T47D (cell line): ENCODE measurements at regions not wholly inside any gene's neighbourhood (a gene's known extent, or its start where the extent isn't known, plus 50 kb on each side); places are given as distances from the start of the nearest gene placed in this dataset.

Experiments
- DNase-seq, 2 experiments: peaks; one replicate each; pipeline versions ENCODE4 v3.0.0 to v3.0.0-alpha.2; 2011 to 2012; ENCODE audit warnings: low read depth in 1 of 2, low spot score in 1 of 2
- JUND ChIP-seq: IDR thresholded peaks from 2 replicates; pipeline ENCODE4 v1.6.1; 2012; ENCODE audit warnings: low read depth
- in situ Hi-C: cut with HindIII; loops from 2 replicates; pipeline ENCODE4 v1.10.0; 2016; ENCODE audit warnings: low sequenced_read_pairs, low pct_unique_long_range_greater_than_20kb

DNA sequence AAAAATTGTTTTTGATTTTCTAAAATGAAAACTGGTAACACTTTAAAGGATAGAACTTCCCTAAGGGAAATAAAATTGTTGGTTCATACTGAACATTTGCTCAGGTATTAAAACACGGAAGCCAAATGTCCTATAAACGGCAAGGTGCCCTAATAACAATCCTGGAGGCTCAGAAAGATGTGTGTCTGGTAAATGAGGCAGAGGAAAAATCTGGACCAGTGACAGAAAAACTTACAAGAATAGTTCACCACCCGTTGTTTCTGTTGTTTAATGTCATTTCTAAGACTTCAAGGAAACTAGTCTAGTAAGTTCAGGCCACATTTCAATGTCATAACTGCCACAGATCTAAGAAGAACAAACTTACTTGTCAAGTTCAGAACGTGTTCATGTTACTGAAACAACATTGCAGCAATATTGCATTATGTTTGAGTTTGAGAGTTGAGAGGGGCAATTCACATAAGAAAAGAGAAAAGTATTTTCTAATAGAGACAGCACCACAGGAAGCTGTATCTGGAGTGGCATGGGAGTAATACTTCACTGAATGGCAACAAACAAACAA lies 476.6 kb downstream of the GRXCR1 start:
- in situ Hi-C loops = no loop called here
- TF ChIP-seq JUND = no peak
- peak in 1 of 2 experiments; percentile 58 for DNase-seq

DNA sequence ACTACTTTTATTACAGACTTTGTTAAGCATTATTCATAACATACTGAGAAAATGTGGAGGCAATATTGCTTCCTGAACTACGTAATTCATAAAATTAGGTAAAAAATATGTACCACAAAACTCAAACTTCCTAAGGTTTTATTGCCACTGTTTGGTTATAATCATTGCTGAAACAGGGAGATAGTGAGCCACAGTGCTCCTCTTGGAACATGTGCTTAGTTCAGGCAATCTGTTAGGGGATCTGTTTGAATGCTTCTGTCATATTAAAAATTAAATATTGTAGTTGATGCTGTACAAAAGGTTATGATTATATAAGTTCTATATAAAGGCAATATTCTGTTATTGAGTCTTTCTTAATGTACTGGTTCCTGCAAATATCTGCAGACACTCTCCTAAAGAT lies 480.7 kb downstream of the GRXCR1 start:
- no peak for DNase-seq

DNA sequence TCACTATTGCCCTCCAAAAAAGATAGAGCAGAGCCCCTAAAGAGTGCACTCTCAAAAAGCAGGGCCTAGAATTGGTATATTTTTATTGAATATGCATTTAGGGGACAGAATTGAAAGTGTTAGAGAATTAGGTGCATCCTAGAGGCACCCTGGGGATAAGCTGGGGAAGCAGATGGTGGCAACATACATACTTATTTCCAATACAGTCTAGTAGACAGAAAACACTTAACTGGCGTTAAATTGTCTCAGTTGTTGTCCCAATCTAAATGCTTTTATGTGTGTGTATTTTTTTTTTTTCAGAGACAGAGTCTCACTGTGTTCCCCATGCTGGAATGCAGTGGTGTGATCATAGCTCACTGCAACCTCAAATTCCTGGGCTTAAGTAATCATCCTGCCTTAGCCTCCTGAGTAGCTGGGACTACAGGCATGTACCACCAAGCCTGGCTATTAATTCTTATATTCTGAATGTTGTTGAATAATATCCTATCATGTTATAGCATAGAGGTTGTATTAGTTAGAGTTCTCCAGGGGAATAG lies 481.8 kb downstream of the GRXCR1 start:
- no peak for TF ChIP-seq JUND
- no peak for DNase-seq
- in situ Hi-C loops = no loop called here

More for the DNA sequence above, 480.7 kb downstream of the GRXCR1 start:
- no peak for TF ChIP-seq JUND
- in situ Hi-C loops = no loop called here

DNA sequence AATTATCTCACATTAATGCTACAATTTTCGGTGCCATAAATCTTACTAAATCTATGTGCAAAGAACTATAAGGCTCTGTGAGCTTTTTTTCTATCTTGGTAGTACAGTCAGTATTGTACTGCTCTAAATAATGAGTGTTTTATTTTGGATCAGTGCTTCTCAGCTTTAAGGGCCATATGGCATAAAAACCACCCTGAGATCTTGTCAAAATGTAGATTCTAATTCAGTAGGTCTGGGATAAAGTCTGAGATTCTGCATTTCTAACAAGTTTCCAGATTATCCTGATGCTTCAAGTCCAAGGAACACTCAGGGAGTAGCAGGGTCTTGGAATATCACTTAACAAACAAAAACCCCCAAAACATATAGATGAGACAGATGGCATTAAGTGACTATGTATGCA lies 486.5 kb downstream of the GRXCR1 start:
- in situ Hi-C loops = no loop called here
- TF ChIP-seq JUND = no peak
- no peak for DNase-seq

DNA sequence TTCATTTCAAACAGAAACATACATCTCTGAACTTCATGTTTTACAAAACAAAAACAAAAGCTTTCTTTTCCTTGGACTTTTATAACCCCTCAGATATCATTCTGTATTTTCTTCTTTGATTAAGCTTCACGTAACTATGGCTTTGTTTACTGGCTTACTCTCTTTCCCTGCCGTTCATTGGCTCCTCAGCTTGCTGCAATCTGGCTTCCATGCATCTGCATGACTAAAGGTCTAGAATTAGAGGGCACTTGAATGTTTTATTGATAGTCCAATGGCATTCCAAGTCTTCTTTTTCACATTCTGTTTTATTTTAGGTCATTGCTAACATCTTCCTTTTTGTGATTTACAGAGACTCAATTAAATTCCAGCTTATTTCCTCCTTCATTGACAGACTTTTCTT lies 487.6 kb downstream of the GRXCR1 start:
- no peak for DNase-seq
- no peak for TF ChIP-seq JUND
- in situ Hi-C loops = no loop called here

DNA sequence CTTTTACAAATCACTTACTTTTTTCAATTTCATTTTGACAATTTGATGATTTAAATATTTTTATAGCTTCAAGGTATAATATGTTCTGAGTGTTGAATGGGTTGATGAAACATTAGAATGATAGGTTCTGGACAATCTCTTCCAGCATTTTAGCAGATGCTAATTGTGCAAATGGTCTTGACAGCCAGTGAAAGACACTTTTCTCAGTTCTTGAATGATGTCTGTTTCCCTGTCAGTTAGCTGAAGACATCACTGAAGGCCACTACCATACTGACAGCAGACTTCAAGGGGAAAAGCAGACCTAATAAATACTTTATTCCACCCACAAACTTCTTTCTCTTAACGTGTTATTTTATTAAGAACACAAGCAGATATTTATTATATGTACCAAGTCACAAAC lies 498.6 kb downstream of the GRXCR1 start:
- no peak for TF ChIP-seq JUND
- DNase-seq = no peak
- in situ Hi-C loops = no loop called here

DNA sequence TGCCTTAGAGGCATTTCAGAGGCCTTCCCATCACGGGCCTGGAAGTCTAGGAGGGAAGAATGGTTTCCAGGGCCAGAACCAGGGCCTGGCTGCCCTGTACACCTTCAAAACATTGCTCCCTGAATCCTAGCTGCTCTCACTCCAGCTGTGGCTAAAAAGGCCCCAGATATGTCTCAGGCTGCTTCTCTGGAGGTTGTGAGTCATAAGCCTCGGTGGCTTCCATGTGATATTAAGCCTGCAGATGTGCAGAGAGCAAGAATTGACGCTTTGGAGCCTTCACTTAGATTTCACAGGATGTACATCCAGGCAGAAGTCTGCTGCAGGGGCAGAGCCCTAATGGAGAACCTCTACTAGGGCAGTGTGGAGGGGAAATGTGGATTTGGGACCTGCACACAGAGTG lies 502.5 kb downstream of the GRXCR1 start:
- in situ Hi-C loops = no loop called here
- no peak for TF ChIP-seq JUND
- no peak for DNase-seq

DNA sequence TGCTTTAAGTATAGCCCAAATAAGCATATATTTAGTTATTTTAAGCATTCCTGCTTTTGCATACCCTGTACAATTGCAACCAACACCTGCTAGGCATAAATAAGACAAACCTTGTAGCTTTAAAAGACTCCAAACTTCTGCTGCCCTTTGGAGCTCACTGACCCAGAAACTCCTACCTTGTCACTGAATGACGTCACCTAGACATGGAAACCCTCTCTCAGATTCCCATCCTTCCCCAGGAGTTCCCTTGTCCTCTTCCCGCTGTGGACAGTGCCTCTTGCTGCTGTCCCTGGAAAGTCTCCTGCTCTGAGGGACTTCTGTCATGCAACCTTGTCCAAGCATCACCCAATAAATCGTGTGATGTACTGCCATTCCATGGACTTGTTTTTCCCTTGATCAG lies 507.2 kb downstream of the GRXCR1 start:
- in situ Hi-C loops = no loop called here
- DNase-seq = no peak
- no peak for TF ChIP-seq JUND

DNA sequence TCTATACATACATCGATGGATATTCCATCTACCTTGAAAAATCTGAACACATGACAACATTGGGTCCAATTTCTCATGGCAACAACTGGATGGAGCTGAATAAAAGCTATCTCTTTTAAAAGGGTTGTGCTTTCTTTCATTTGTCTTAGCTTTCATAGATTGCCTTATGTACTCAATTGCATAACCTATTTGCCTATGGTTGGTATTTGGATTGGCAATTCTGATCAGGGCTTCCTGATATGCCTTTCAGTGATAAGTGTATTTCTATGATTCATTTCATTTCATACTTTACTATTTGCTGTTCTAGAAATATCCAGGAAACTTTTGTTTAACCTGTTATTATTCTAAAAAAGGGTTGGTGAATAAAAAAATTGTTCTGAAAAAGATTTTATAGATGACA lies 509.9 kb downstream of the GRXCR1 start:
- in situ Hi-C loops = no loop called here
- no peak for DNase-seq
- TF ChIP-seq JUND = no peak

DNA sequence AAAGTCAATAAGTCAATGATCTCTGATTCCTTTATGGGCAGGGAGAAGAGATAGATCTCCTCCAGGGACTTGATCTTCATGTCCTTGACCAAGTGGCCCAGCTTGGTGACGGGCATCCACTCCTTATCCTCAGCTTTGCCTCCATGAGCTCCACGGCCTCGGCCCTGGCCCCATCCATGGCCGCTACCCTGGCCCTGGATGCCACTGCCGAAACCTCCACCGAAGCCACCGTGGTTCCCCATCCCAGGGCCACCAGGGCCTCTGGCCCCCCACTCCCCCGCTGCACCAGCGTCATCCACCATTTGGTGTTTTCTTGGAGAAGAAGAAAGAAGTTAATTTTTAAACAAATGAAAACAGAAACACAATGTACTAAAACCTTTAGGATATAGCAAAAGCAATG lies 518.1 kb downstream of the GRXCR1 start:
- in situ Hi-C loops = no loop called here
- no peak for TF ChIP-seq JUND
- no peak for DNase-seq

DNA sequence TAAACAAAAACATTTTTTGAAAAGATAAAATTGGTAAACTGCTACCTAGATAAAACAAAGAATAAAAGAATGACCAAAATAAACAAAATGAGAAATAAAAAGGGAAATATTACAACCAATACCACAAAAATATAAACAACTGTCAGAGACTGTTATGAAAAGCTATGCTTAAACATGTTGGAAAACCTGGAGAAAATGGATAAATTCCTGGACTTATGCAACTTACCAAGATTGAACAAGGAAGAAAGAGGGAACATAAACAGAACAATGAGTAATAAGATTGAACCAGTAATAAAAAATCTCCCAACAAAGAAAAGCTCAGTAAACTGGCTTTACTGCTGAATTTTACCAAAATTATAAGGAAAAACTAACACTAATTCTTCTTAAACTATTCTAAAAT lies 518.7 kb downstream of the GRXCR1 start:
- no peak for DNase-seq
- no peak for TF ChIP-seq JUND
- in situ Hi-C loops = no loop called here

DNA sequence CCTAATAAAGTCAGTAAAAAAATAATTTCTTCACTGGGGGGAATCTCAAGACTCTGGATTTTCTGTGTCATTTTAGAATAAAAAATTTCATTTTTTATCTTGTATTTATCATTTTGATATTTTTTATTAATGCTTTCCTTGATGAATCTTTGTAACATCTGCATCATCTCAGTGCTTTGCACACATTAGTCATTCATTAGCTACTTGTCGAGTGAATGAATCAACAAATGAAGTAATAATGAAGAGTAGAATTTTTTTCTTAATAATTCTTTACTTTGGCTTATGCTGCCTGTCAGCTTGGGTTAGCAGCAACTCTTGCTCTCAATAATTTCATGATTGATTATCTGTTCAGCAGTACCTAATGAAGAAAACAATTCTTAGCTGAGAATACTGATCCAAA lies 530.8 kb downstream of the GRXCR1 start:
- no peak for TF ChIP-seq JUND
- no peak for DNase-seq
- in situ Hi-C loops = no loop called here

DNA sequence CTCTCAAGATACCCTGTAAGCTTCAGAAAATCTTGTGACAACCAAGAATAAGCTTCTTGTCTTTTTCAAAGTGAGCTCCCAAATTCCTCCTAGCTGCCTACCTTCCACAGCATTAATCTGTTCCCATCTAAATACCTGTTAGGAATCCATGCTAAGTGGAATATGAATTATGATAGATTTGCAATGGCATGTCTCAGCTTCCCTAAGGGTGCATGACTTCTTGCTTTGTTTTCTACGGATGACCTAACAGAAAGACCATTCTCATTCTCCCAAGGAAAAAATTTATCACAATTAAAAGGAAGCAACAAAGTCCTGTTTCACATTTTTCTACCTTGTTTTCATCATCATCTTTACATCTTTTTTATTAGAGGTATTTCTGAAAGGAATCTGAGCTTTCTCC lies 532.7 kb downstream of the GRXCR1 start:
- in situ Hi-C loops = no loop called here

DNA sequence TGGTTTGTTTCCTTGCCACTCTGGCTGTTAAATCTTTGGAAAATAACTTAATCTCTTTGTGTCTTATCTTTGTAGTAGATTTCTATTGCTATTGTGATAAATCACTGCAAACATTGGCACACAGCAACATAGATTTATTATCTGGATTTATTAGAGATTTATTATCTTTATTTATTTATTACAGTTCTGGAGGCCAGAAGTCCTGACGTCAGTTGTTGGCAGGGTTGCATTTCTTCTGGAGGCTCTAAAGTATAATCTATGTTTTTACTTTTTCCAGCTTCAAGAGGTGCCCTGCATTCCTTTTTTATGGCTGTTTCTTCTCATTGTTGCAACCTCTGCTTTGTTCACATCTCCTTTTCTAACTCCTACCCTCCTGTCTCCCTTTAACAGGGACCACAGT lies 542.8 kb downstream of the GRXCR1 start:
- in situ Hi-C loops = no loop called here
- no peak for TF ChIP-seq JUND
- no peak for DNase-seq

More for the DNA sequence above, 532.7 kb downstream of the GRXCR1 start:
- no peak for TF ChIP-seq JUND
- no peak for DNase-seq

DNA sequence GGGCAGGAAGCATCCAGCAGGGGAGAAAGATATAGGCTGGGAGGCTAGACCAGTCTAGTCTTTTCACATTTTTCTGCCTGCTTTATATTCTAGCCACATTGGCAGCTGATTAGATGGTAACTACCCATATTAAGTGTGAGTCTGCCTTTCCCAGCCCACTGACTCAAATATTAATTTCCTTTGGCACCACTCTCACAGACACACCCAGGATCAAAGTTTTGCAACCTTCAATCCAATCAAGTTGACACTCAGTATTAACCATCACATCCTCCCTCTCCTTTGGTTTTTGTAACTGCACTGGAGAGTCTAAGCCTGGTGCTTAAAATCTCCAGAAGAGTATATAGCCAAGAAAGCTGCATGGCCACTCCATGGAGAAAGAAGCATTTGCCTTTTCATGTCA lies 560.4 kb downstream of the GRXCR1 start:
- no peak for DNase-seq
- no peak for TF ChIP-seq JUND
- in situ Hi-C loops = no loop called here
